ENCODE measurements at regions not wholly inside any gene's neighbourhood (a gene's known extent, or its start where the extent isn't known, plus 50 kb on each side); places are given as distances from the start of the nearest gene placed in this dataset.
"Not testable (repeated sequence)": the region's sequence is repeated elsewhere in the genome, so short reads cannot be mapped to it uniquely, and the experiment has no call there.

DNA sequence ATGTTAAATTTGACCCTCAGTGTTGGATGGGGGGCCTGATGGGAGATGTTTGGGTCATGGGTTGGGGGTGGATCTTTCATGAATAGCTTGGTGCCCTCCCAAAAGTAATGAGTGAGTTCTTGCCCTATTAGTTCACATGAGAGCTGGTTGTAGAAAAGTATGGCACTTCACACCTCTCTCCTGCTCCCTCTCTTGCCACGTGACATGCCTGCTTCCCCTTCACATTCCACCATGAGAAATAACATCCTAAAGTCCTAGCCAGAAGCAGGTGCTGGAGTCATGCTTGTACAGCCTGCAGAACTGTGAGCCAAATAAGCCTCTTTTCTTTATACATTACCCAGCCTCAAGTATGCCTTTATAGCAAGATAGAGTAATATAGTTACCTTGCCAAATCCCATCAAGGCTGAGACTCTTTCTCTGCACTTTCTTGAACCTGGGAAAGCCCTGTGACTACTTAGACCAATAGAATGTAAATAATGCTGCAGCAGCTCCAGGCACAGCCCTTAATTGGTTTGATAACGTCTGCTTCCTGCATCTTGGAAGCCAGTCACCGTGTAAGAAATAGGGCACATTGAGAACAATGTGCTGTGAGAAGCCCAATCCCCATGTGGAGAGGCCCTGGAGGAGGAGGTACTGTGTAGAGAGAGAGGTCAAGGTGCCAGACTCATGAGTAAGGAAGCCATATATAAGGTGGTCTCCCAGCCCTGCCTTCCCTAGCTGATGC lies 88.0 kb upstream of the NAMPT start:
- intact Hi-C loops (cut with DNase I) = no loop called here
- ATAC-seq (no peak), DNase-seq (ENCODE audit: low spot score) (no peak)

- ATAC-seq (no peak), DNase-seq (ENCODE audit: low spot score) (no peak)
- intact Hi-C loops (cut with DNase I) = no loop called here
Measured at GRCh38 chr7:106372126-106372525, 87.3 kb upstream of the NAMPT start.

DNA sequence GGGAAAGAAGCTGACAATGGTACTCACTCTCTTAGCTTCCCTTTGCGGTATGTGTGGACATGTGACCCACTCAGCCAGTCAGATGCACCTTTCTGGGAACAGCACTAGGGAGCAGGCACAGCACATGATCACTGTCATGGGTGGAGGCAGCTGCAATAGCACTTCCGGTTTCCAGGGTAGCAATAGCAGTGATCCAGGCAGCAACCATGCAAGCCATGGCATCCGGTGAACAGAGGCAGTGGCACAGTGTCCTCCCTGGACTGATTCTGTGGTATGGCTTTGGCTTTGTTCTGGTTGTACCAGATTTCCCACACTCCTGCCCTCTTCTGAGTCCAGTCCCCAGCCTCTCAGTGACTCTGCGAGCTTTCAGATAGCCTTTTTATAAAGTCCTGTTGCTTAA lies 86.8 kb upstream of the NAMPT start:
- peak; percentile 57 for ATAC-seq
- DNase-seq (ENCODE audit: low spot score) = no peak
- intact Hi-C loops (cut with DNase I) = no loop called here

GRCh38 chr7:106370542-106370941 lies 85.8 kb upstream of the NAMPT start:
- ATAC-seq (no peak), DNase-seq (ENCODE audit: low spot score) (no peak)
- intact Hi-C loops (cut with DNase I) = no loop called here

DNA sequence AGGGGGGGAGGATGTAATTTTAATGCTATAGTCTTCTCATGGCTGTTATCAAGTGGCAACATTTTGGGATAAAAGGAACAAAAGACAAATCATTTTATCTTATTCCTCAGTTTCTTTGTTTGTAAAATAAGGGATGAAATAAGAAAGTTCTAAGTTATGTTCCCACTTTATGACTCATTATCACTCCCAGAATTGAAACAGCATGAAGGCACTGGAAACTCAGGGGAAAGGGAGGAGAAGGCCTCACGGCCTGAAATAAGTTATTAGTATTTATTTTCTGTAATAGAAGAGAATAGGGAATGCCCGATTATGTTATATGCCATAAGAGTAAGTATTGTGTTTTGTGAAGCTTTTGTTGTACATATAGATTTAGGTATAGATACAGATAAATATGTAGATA lies 85.0 kb upstream of the NAMPT start:
- ATAC-seq = no peak
- intact Hi-C loops (cut with DNase I) = no loop called here
- no peak for DNase-seq (ENCODE audit: low spot score)

- intact Hi-C loops (cut with DNase I) = no loop called here
- ATAC-seq (no peak), DNase-seq (ENCODE audit: low spot score) (no peak)
Measured at GRCh38 chr7:106369352-106369751, 84.6 kb upstream of the NAMPT start.

DNA sequence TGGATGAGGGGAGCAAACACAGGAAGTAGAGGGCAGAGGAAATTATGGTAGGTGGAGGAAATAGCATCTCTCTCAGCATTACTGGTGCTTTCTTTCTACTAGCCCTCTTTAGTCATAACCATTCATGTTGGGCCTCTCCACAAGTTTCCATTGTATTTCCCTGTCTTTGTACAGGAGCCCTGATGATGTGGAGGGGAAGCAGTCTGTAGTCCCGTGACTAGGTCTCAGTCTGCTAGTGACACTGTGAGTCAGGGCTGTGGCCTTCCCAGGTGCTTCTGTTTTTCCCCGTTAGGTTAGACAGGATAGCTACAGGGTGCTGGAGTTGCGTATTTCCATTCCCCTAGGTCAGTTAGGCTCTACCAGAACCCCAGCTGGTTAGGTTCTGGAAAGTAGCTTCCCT lies 82.9 kb upstream of the NAMPT start:
- intact Hi-C loops (cut with DNase I) = no loop called here
- no peak for DNase-seq (ENCODE audit: low spot score)
- no peak for ATAC-seq

DNA sequence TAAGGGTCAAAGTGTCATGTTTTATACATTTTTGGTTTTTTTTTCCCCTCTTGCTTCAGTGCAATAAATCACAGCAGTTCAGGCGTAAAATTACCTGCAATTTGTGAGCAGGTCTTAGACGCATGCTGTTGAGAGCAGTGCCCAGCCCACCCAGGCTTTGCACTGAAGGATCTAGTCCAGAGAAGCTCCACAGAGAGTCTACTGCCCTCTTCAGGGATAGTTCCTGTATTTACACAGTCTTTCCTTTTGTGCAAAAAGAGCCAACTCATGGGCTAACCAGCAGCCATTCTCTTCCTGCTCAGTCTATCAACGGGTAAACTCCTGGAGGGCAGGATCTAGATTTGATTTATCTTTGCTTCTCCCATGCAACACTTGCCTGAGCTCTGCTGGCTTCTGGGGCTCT lies 82.2 kb upstream of the NAMPT start:
- intact Hi-C loops (cut with DNase I) = no loop called here

DNA sequence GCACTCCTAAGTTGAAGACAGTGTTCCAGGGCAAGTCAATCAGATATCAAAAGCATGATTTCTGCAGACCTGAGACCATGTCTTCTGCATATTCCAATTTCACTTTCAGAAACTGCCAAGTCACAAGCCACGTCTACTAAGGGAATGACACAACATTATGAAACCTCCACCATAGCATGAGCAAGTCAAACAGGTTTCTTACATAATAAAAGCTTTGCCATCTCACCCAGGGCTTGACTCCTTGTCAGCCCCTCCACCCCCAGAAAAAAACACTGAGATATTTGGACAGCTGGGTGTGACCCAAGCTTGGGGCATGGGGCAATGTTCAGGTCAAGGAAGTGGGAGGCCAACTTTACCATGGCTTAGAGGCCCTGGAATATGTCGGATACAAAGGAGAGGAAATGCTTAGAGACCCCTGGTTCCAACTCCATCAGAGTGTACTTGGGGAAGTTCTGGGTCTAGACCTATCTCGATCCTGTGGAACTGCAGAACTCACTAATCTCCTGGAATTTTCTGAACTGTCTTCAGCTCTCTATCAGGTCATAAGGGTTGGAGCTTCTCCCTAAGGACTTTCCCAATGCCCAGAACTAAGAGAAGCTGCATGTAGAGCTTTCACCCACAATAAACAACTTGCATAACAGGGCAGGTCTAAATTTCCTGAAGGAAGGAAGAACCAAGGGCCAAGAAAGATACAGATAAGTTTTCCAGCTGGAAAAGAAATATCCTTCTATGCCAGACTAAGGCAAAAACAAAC lies 80.6 kb upstream of the NAMPT start:
- DNase-seq (ENCODE audit: low spot score) (no peak), ATAC-seq (peak; percentile 93)
- intact Hi-C loops (cut with DNase I) = no loop called here

More for the DNA sequence above, 82.2 kb upstream of the NAMPT start:
- DNase-seq (ENCODE audit: low spot score) = no peak
- no peak for ATAC-seq

GRCh38 chr7:106362507-106362906 lies 77.7 kb upstream of the NAMPT start:
- DNase-seq (ENCODE audit: low spot score); ATAC-seq; intact Hi-C loops (cut with DNase I): not testable (repeated sequence)

- intact Hi-C loops (cut with DNase I) = no loop called here
- DNase-seq (ENCODE audit: low spot score) (no peak), ATAC-seq (no peak)
Measured at GRCh38 chr7:106358103-106358663, 73.4 kb upstream of the NAMPT start.

- intact Hi-C loops (cut with DNase I) = no loop called here
- no peak for ATAC-seq
- DNase-seq (ENCODE audit: low spot score) = no peak
Measured at GRCh38 chr7:106357675-106358074, 72.9 kb upstream of the NAMPT start.

DNA sequence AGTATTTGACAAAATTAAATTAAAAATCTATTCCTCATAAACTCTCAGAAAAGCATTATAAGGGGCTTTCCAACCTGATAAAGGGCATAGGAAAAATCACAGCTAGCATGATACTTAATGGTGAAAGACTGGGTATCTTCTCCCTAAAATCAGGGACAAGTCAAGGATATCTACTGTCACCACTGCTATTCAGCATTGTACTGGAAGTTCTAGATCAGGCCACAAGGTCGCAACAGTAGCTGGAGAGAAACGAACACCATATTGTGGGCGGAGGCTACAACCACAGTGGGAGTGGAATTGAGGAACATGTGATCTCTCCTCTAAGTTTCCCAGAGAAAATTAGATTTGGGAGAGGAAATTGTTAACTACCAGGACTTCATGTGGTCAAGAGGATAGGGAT lies 70.0 kb upstream of the NAMPT start:
- ATAC-seq (no peak), DNase-seq (ENCODE audit: low spot score) (no peak)
- intact Hi-C loops (cut with DNase I) = no loop called here

- intact Hi-C loops (cut with DNase I) = no loop called here
- DNase-seq (ENCODE audit: low spot score) (no peak), ATAC-seq (no peak)
Measured at GRCh38 chr7:106353944-106354343, 69.2 kb upstream of the NAMPT start.

GRCh38 chr7:106348231-106348630 lies 63.4 kb upstream of the NAMPT start:
- intact Hi-C loops (cut with DNase I) = no loop called here
- no peak for ATAC-seq
- no peak for DNase-seq (ENCODE audit: low spot score)

DNA sequence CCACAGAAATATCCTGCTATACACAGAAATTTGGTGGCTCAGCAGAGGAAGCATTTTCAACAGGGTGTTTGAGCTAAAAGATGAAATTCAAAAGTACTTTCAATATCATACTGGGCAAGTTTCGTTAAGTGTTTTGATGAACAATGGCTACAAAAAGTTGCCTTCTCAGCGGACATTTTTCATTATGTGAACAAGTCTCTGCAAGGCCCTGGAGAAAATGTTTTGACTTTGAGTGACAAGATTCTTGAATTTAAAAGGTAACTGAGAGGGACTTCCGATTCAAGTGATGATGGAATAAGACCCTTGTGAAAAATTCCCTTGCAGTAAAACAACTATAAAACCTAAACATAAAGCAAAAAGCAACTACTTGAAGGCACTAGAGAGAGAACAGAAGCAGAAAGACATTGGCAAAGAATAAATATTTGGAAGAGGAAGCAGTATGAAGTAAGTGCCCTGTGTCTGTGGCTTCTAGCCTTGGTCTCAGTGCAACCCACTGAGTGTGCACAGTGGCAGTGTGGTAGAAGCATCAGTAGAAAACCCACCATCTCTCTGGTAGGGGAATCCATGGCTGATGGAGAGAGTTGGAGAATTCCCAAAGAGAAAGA lies 62.5 kb upstream of the NAMPT start:
- no peak for ATAC-seq
- no peak for DNase-seq (ENCODE audit: low spot score)
- intact Hi-C loops (cut with DNase I) = no loop called here

GRCh38 chr7:106346678-106347217 lies 62.0 kb upstream of the NAMPT start:
- DNase-seq (ENCODE audit: low spot score) (no peak), ATAC-seq (peak; percentile 88)
- intact Hi-C loops (cut with DNase I) = no loop called here

DNA sequence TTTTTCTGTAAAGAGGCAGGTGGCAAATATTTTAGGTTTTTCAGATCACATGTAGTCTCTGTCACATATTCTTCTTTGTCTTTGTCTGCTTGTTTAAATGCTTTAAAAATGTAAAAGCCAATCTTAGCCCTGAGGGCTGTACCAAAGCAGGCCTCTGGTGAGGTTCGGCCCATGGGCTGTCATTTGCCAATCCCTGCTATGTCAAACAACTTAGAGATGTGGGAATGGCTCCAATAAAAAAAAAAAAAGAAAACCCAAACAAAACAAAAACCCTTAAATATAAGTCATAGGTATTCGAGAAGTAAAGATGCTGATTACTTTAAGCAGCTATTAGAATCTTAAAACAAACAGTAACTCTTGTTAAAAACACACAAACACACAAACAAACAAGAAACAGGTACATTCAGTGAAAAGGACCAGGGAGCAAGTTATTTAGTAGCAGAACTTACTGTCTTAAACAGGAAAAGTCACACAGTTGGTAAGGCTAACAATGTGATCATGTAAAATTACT lies 61.4 kb upstream of the NAMPT start:
- DNase-seq (ENCODE audit: low spot score) (no peak), ATAC-seq (no peak)
- intact Hi-C loops (cut with DNase I) = no loop called here

DNA sequence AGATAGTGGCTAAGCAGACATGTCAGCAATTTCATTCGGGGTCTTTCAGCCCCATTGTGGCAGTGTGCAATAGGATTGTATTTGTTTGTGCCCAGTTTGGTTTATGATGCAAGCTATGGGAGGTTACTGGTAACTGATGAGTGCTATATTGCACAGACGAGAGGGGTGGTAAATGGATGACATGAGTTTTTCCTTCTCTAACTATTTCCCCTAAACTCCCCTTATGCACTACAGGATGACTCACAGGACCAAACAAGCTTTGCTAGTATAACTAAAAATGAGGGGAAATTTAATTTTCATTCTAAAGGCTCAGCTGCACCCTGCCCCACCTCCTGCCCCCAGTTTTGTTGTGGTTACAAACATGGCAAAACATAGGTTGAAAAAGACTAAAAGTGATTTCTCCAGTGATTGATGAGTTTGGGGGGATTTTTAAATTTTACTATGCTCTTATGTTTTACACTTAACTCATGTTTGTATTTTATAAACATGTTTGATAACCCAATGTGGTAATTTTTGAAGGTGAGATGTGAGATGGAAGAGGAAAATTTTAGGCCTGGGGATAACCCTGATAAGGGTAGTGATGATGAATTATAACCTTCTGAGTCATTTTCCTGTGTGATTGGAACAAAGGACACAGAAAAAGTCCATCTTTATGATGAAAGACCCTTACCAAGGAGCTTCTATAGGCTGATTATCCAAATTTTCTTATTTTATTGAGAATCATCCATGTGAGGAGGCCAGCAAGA lies 60.8 kb upstream of the NAMPT start:
- ATAC-seq (no peak), DNase-seq (ENCODE audit: low spot score) (no peak)
- intact Hi-C loops (cut with DNase I) = no loop called here
